GM12873 (cell line): ENCODE measurements at regions not wholly inside any gene's neighbourhood (a gene's known extent, or its start where the extent isn't known, plus 50 kb on each side); places are given as distances from the start of the nearest gene placed in this dataset.

Experiments
- CTCF ChIP-seq: IDR thresholded peaks from 2 replicates; pipeline ENCODE4 v1.5.1; 2012; ENCODE audit warnings: low read depth, mild to moderate bottlenecking, moderate library complexity, low read length, control low read depth; ENCODE audit not compliant: insufficient read depth; ENCODE audit errors: missing control alignments

- no peak for TF ChIP-seq CTCF
These were observed 294.0 kb upstream of the SLC24A2 start for GRCh38 chr9:20082831-20083230.

GRCh38 chr9:20082406-20082805, 293.6 kb upstream of the SLC24A2 start:
- no peak for TF ChIP-seq CTCF

GRCh38 chr9:20078246-20078645, 289.4 kb upstream of the SLC24A2 start:
- no peak for TF ChIP-seq CTCF

- no peak for TF ChIP-seq CTCF
These were observed 285.5 kb upstream of the SLC24A2 start for GRCh38 chr9:20074291-20074690.

GRCh38 chr9:20070336-20070735, 281.5 kb upstream of the SLC24A2 start:
- TF ChIP-seq CTCF = no peak

- no peak for TF ChIP-seq CTCF
These were observed 277.2 kb upstream of the SLC24A2 start for GRCh38 chr9:20065796-20066700.

- no peak for TF ChIP-seq CTCF
These were observed 276.2 kb upstream of the SLC24A2 start for GRCh38 chr9:20065046-20065445.
